Chondrocyte (in vitro differentiated cells): ENCODE measurements at regions not wholly inside any gene's neighbourhood (a gene's known extent, or its start where the extent isn't known, plus 50 kb on each side); places are given as distances from the start of the nearest gene placed in this dataset.

ENCODE experiments used
- DNase-seq: peaks from one replicate; pipeline ENCODE4 v3.0.0; 2021; ENCODE audit warnings: mixed read lengths, low spot score
- H3K27ac Mint-ChIP-seq: one replicate; pipeline ENCODE4 v1.8.0; 2021; ENCODE audit warnings: mild to moderate bottlenecking, moderate library complexity, mixed read lengths; ENCODE audit not compliant: unreplicated experiment
- H3K27me3 Mint-ChIP-seq: 2 replicates; pipeline ENCODE4 v1.8.0; 2021; ENCODE audit warnings: low read depth, mixed read lengths
- H3K36me3 Mint-ChIP-seq: 2 replicates; pipeline ENCODE4 v1.8.0; 2021; ENCODE audit warnings: low read depth, mixed read lengths
- H3K4me1 Mint-ChIP-seq: 2 replicates; pipeline ENCODE4 v1.8.0; 2021; ENCODE audit warnings: low read depth, mild to moderate bottlenecking, mixed read lengths
- H3K4me3 Mint-ChIP-seq: one replicate; pipeline ENCODE4 v1.8.0; 2021; ENCODE audit warnings: mild to moderate bottlenecking, moderate library complexity, mixed read lengths; ENCODE audit not compliant: unreplicated experiment
- H3K9me3 Mint-ChIP-seq: 2 replicates; pipeline ENCODE4 v1.8.0; 2021; ENCODE audit warnings: low read depth, mixed read lengths
- CTCF ChIP-seq: fragments of 200-600 bp; sonication (generic); IDR thresholded peaks from 2 replicates; pipeline ENCODE4 v1.5.0; 2021; ENCODE audit warnings: antibody characterized with exemption, mild to moderate bottlenecking, moderate library complexity

GRCh38 chr2:162974771-162975170 is 136.2 kb upstream of the KCNH7 start:
- Mint-ChIP-seq H3K9me3 (no peaks in the 10 kb centered on the region), H3K4me3 (no peak overlapping the region), H3K36me3 (no peaks in the 10 kb centered on the region), H3K27me3 (peaks cover 11% of the 10 kb centered on the region), H3K4me1 (no peaks in the 10 kb centered on the region), H3K27ac (no peak overlapping the region)
- TF ChIP-seq CTCF, result no peak
- DNase-seq, result no peak

- Mint-ChIP-seq H3K27me3 (peaks cover 8% of the 10 kb centered on the region), H3K27ac (no peak overlapping the region), H3K4me3 (no peak overlapping the region), H3K36me3 (no peaks in the 10 kb centered on the region), H3K9me3 (no peaks in the 10 kb centered on the region), H3K4me1 (no peaks in the 10 kb centered on the region)
- no peak for DNase-seq
- TF ChIP-seq CTCF, result no peak
These were observed 133.8 kb upstream of the KCNH7 start for GRCh38 chr2:162972383-162972782.

- H3K4me3 Mint-ChIP-seq, result no peak overlapping the region
- no peaks in the 10 kb centered on the region for H3K9me3 Mint-ChIP-seq
- DNase-seq, result no peak
- no peaks in the 10 kb centered on the region for H3K36me3 Mint-ChIP-seq
- no peak for TF ChIP-seq CTCF
- H3K27me3 Mint-ChIP-seq, result peaks cover 8% of the 10 kb centered on the region
- no peak overlapping the region for H3K27ac Mint-ChIP-seq
- no peaks in the 10 kb centered on the region for H3K4me1 Mint-ChIP-seq
These were observed 129.7 kb upstream of the KCNH7 start for GRCh38 chr2:162968306-162968705.

GRCh38 chr2:162967811-162968210 is 129.2 kb upstream of the KCNH7 start:
- H3K27me3 Mint-ChIP-seq, result peaks cover 8% of the 10 kb centered on the region
- no peak overlapping the region for H3K4me3 Mint-ChIP-seq
- H3K9me3 Mint-ChIP-seq, result no peaks in the 10 kb centered on the region
- no peak for TF ChIP-seq CTCF
- H3K4me1 Mint-ChIP-seq, result no peaks in the 10 kb centered on the region
- H3K27ac Mint-ChIP-seq, result no peak overlapping the region
- DNase-seq, result no peak
- no peaks in the 10 kb centered on the region for H3K36me3 Mint-ChIP-seq

GRCh38 chr2:162967147-162967546 is 128.6 kb upstream of the KCNH7 start:
- Mint-ChIP-seq H3K4me1 (no peaks in the 10 kb centered on the region), H3K27me3 (peaks cover 8% of the 10 kb centered on the region), H3K4me3 (no peak overlapping the region), H3K9me3 (no peaks in the 10 kb centered on the region), H3K36me3 (no peaks in the 10 kb centered on the region), H3K27ac (no peak overlapping the region)
- no peak for TF ChIP-seq CTCF
- DNase-seq, result no peak
